ENCODE measurements at regions not wholly inside any gene's neighbourhood (a gene's known extent, or its start where the extent isn't known, plus 50 kb on each side); places are given as distances from the start of the nearest gene placed in this dataset.

DNA sequence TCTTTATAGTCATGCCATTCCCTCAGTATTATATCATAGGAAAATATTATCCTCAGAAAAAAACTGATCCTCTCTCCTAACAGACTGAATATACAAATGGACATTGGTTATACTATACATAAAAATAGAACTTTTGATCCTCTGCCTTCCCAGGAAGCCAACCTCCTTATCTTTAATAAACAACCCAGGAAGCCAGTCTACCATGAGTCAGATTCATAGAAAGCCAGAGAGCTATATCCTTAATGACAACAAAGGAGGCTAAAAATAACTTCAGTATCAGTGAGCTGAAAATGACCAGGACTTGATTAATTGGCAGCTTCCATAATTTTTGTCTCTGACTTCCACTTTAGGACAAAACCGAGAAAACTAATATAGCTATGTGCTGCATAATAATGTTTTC is 58.0 kb upstream of the USP9Y start:
- Histone ChIP-seq H3K36me3 (ENCODE audit: insufficient read depth, low read length) (no peaks in the 10 kb centered on the region), H3K27ac (ENCODE audit: low read depth, low read length, poor library complexity, severe bottlenecking) (no peak overlapping the region), H3K9me3 (ENCODE audit: low read length) (no peaks in the 10 kb centered on the region), H4K20me1 (ENCODE audit: insufficient read depth, low read length) (no peaks in the 10 kb centered on the region), H3K4me1 (ENCODE audit: insufficient read depth, low read length, poor library complexity, severe bottlenecking) (no peaks in the 10 kb centered on the region), H3K4me2 (ENCODE audit: low read length) (no peak overlapping the region), H3K4me3 (ENCODE audit: low read depth, low read length, poor library complexity, severe bottlenecking) (no peak overlapping the region), H2AFZ (ENCODE audit: low read length) (no peak overlapping the region), H3K9me2 (ENCODE audit: insufficient read depth, low read length) (no peaks in the 10 kb centered on the region), H3K79me2 (ENCODE audit: insufficient read depth, low read depth, low read length) (no peaks in the 10 kb centered on the region)
- ChIA-PET POLR2A (interaction anchor here (1.2 kb wide), 1 partner anchor 9 kb away, joined by 3 read pairs; no protein-coding TSS in a partner anchor), CTCF (ENCODE audit: unreplicated experiment) (no interaction called here)
- no peak for DNase-seq (ENCODE audit: low spot score)
- TF ChIP-seq, protein P1, sequence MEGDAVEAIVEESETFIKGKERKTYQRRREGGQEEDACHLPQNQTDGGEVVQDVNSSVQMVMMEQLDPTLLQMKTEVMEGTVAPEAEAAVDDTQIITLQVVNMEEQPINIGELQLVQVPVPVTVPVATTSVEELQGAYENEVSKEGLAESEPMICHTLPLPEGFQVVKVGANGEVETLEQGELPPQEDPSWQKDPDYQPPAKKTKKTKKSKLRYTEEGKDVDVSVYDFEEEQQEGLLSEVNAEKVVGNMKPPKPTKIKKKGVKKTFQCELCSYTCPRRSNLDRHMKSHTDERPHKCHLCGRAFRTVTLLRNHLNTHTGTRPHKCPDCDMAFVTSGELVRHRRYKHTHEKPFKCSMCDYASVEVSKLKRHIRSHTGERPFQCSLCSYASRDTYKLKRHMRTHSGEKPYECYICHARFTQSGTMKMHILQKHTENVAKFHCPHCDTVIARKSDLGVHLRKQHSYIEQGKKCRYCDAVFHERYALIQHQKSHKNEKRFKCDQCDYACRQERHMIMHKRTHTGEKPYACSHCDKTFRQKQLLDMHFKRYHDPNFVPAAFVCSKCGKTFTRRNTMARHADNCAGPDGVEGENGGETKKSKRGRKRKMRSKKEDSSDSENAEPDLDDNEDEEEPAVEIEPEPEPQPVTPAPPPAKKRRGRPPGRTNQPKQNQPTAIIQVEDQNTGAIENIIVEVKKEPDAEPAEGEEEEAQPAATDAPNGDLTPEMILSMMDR (conservative IDR thresholded peaks at IDR 0.05; ENCODE audit: low read length), result no peak
- no peak for TF ChIP-seq EZH2phosphoT487 (IDR thresholded peaks at IDR 0.05; ENCODE audit: borderline replicate concordance, low read depth, low read length)
- intact Hi-C loops (cut with micrococcal nuclease; ENCODE audit: unreplicated experiment), result no loop called here
- BruUV-seq (replicated peaks), result no TSS peak

DNA sequence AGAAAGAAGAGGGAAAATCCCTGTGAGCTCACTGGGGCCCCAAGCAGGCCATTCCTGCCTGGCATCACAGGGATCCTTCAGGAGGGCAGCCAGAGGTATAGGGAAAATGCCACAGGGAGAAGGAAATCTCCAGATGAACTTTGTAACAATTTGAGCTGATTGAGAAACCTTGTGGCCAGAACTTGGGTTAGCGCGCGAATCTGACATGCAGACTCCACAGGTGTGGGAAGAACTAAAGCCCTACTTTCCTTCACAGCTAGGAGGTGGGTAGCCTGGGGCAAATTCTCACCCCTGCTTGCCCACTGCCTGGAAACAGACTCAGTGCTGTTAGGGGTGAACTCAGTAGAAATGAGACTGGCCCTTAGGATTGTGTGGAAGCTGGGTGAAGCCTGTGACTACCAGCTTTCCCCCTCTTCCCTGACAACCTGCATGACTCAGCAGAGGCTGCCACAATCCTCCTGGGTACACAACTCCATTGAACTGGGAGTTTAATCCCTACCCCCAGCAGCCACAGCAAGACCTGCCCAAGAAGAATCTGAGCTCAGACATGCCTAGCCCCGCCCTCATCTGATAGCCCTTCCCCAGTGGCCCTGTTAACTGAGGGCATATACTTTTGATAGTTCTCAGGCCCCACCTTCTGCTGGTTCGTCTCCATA is 57.2 kb upstream of the USP9Y start:
- Histone ChIP-seq H4K20me1 (ENCODE audit: insufficient read depth, low read length) (no peaks in the 10 kb centered on the region), H3K9me3 (ENCODE audit: low read length) (no peaks in the 10 kb centered on the region), H3K4me1 (ENCODE audit: insufficient read depth, low read length, poor library complexity, severe bottlenecking) (no peaks in the 10 kb centered on the region), H3K4me2 (ENCODE audit: low read length) (no peak overlapping the region), H3K36me3 (ENCODE audit: insufficient read depth, low read length) (no peaks in the 10 kb centered on the region), H3K27ac (ENCODE audit: low read depth, low read length, poor library complexity, severe bottlenecking) (no peak overlapping the region), H3K79me2 (ENCODE audit: insufficient read depth, low read depth, low read length) (no peaks in the 10 kb centered on the region), H3K9me2 (ENCODE audit: insufficient read depth, low read length) (no peaks in the 10 kb centered on the region), H2AFZ (ENCODE audit: low read length) (no peak overlapping the region), H3K4me3 (ENCODE audit: low read depth, low read length, poor library complexity, severe bottlenecking) (no peak overlapping the region)
- DNase-seq (ENCODE audit: low spot score), result no peak
- TF ChIP-seq, protein P1 (conservative IDR thresholded peaks at IDR 0.05; ENCODE audit: low read length), result no peak
- no peak for TF ChIP-seq EZH2phosphoT487 (IDR thresholded peaks at IDR 0.05; ENCODE audit: borderline replicate concordance, low read depth, low read length)
- intact Hi-C loops (cut with micrococcal nuclease; ENCODE audit: unreplicated experiment), result no loop called here
- BruUV-seq (replicated peaks), result no TSS peak
- ChIA-PET POLR2A (interaction anchor here (1.2 kb wide), 1 partner anchor 10 kb away, joined by 3 read pairs; no protein-coding TSS in a partner anchor), CTCF (ENCODE audit: unreplicated experiment) (no interaction called here)

DNA sequence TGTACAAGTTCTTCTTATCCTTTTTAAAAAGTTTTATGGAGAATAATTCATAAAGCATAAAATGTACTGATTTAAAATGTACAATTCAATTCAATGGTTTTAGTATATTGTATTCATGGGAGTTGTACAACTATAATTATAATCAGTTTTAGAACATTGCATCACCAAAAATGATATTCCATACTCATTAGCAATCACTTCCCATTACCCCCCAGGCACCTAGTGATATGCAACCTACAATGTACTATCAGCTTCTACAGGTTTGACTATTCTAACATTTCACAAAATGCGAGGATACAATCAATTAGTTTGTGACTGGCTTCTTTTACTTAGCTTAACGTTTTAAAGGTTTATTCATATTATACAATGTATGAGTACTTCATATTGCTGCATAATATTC is 49.9 kb upstream of the USP9Y start:
- H4K20me1 ChIP-seq (ENCODE audit: insufficient read depth, low read length), result no peaks in the 10 kb centered on the region
- no peaks in the 10 kb centered on the region for H3K9me3 ChIP-seq (ENCODE audit: low read length)
- H3K9me2 ChIP-seq (ENCODE audit: insufficient read depth, low read length), result no peaks in the 10 kb centered on the region
- TF ChIP-seq, protein P1 (conservative IDR thresholded peaks at IDR 0.05; ENCODE audit: low read length), result no peak
- TF ChIP-seq EZH2phosphoT487 (IDR thresholded peaks at IDR 0.05; ENCODE audit: borderline replicate concordance, low read depth, low read length), result no peak
- no peaks in the 10 kb centered on the region for H3K36me3 ChIP-seq (ENCODE audit: insufficient read depth, low read length)
- H3K27ac ChIP-seq (ENCODE audit: low read depth, low read length, poor library complexity, severe bottlenecking), result no peak overlapping the region
- intact Hi-C loops (cut with micrococcal nuclease; ENCODE audit: unreplicated experiment), result no loop called here
- ChIA-PET POLR2A (interaction anchor here (0.5 to 1.0 kb wide), 2 partner anchors 11 to 676 kb away, joined by 3 read pairs; no protein-coding TSS in a partner anchor), CTCF (ENCODE audit: unreplicated experiment) (no interaction called here)
- H3K4me1 ChIP-seq (ENCODE audit: insufficient read depth, low read length, poor library complexity, severe bottlenecking), result no peaks in the 10 kb centered on the region
- H3K79me2 ChIP-seq (ENCODE audit: insufficient read depth, low read depth, low read length), result no peaks in the 10 kb centered on the region
- no peak for DNase-seq (ENCODE audit: low spot score)
- H3K4me3 ChIP-seq (ENCODE audit: low read depth, low read length, poor library complexity, severe bottlenecking), result no peak overlapping the region
- H3K4me2 ChIP-seq (ENCODE audit: low read length), result no peak overlapping the region
- no TSS peak for BruUV-seq (replicated peaks)
- no peak overlapping the region for H2AFZ ChIP-seq (ENCODE audit: low read length)
